Type B pancreatic cell (in vitro differentiated cells): ENCODE measurements at regions not wholly inside any gene's neighbourhood (a gene's known extent, or its start where the extent isn't known, plus 50 kb on each side); places are given as distances from the start of the nearest gene placed in this dataset.
A peak's percentile ranks its signal among the peaks of the same experiment; 100 is the strongest.

Source experiments
- DNase-seq: peaks from one replicate; pipeline ENCODE4 v3.0.0; 2021; ENCODE audit warnings: mixed read lengths; ENCODE audit not compliant: unreplicated experiment; ENCODE audit errors: extremely low spot score
- H3K27ac Mint-ChIP-seq: 2 replicates; pipeline ENCODE4 v1.8.0; 2021; ENCODE audit warnings: mild to moderate bottlenecking, mixed read lengths
- H3K27me3 Mint-ChIP-seq: 2 replicates; pipeline ENCODE4 v1.8.0; 2021; ENCODE audit warnings: mixed read lengths
- H3K36me3 Mint-ChIP-seq: 2 replicates; pipeline ENCODE4 v1.8.0; 2021; ENCODE audit warnings: mixed read lengths
- H3K4me1 Mint-ChIP-seq: one replicate; pipeline ENCODE4 v1.8.0; 2021; ENCODE audit warnings: mixed read lengths; ENCODE audit not compliant: unreplicated experiment
- H3K4me3 Mint-ChIP-seq: 2 replicates; pipeline ENCODE4 v1.8.0; 2021; ENCODE audit warnings: mild to moderate bottlenecking, mixed read lengths
- H3K9me3 Mint-ChIP-seq: 2 replicates; pipeline ENCODE4 v1.8.0; 2021; ENCODE audit warnings: mixed read lengths
- CTCF ChIP-seq: fragments of 200-600 bp; sonication (generic); conservative IDR thresholded peaks from 2 replicates; pipeline ENCODE4 v1.5.0; 2021; ENCODE audit warnings: antibody characterized with exemption, mild to moderate bottlenecking

GRCh38 chr6:149131891-149132290, 185.6 kb upstream of the TAB2 start:
- TF ChIP-seq CTCF: no peak

GRCh38 chr6:149132336-149132735, 185.2 kb upstream of the TAB2 start:
- Mint-ChIP-seq H3K4me1 (peaks cover 27% of the 10 kb centered on the region), H3K36me3 (no peaks in the 10 kb centered on the region)

More at GRCh38 chr6:149131891-149132290, 185.6 kb upstream of the TAB2 start:
- Mint-ChIP-seq H3K4me1 (peaks cover 27% of the 10 kb centered on the region), H3K36me3 (no peaks in the 10 kb centered on the region), H3K9me3 (peaks cover 18% of the 10 kb centered on the region), H3K4me3 (peak overlapping the region; percentile 65), H3K27me3 (no peaks in the 10 kb centered on the region), H3K27ac (peak overlapping the region; percentile 91)
- DNase-seq: no peak

GRCh38 chr6:149134511-149134933, 183.0 kb upstream of the TAB2 start:
- H3K9me3 Mint-ChIP-seq: peaks cover 14% of the 10 kb centered on the region
- H3K27ac Mint-ChIP-seq: no peak overlapping the region
- H3K4me1 Mint-ChIP-seq: peaks cover 22% of the 10 kb centered on the region
- H3K36me3 Mint-ChIP-seq: no peaks in the 10 kb centered on the region
- H3K27me3 Mint-ChIP-seq: no peaks in the 10 kb centered on the region
- H3K4me3 Mint-ChIP-seq: no peak overlapping the region
- no peak for DNase-seq
- no peak for TF ChIP-seq CTCF

More at GRCh38 chr6:149132336-149132735, 185.2 kb upstream of the TAB2 start:
- no peak for TF ChIP-seq CTCF
- H3K27me3 Mint-ChIP-seq: no peaks in the 10 kb centered on the region
- peaks cover 18% of the 10 kb centered on the region for H3K9me3 Mint-ChIP-seq
- DNase-seq: no peak
- H3K27ac Mint-ChIP-seq: peak overlapping the region; percentile 91
- H3K4me3 Mint-ChIP-seq: peak overlapping the region; percentile 65

GRCh38 chr6:149135809-149136208, 181.7 kb upstream of the TAB2 start:
- no peaks in the 10 kb centered on the region for H3K36me3 Mint-ChIP-seq
- H3K27ac Mint-ChIP-seq: no peak overlapping the region
- peaks cover 24% of the 10 kb centered on the region for H3K4me1 Mint-ChIP-seq
- peaks cover 7% of the 10 kb centered on the region for H3K9me3 Mint-ChIP-seq
- H3K27me3 Mint-ChIP-seq: no peaks in the 10 kb centered on the region
- no peak for TF ChIP-seq CTCF
- no peak overlapping the region for H3K4me3 Mint-ChIP-seq
- DNase-seq: no peak

- no peak for TF ChIP-seq CTCF
- Mint-ChIP-seq H3K4me3 (no peak overlapping the region), H3K36me3 (no peaks in the 10 kb centered on the region), H3K9me3 (peaks cover 7% of the 10 kb centered on the region), H3K27me3 (no peaks in the 10 kb centered on the region), H3K4me1 (peaks cover 27% of the 10 kb centered on the region), H3K27ac (no peak overlapping the region)
- no peak for DNase-seq
Observed at GRCh38 chr6:149136273-149136912, 181.1 kb upstream of the TAB2 start.
